ENCODE measurements at regions not wholly inside any gene's neighbourhood (a gene's known extent, or its start where the extent isn't known, plus 50 kb on each side); places are given as distances from the start of the nearest gene placed in this dataset.

- Histone ChIP-seq H3K27ac (no peak overlapping the region), H3K27me3 (replicated peaks) (no peaks in the 10 kb centered on the region), H3K4me3 (no peak overlapping the region), H3K4me1 (replicated peaks) (no peaks in the 10 kb centered on the region), H3K9me3 (replicated peaks) (no peaks in the 10 kb centered on the region), H3K36me3 (no peaks in the 10 kb centered on the region)
- no peak for DNase-seq (ENCODE audit: low read depth in 1 of 2, low spot score in 2 of 2)
Observed at GRCh38 chr15:96804754-96805153, 474.3 kb downstream of the NR2F2 start.

DNA sequence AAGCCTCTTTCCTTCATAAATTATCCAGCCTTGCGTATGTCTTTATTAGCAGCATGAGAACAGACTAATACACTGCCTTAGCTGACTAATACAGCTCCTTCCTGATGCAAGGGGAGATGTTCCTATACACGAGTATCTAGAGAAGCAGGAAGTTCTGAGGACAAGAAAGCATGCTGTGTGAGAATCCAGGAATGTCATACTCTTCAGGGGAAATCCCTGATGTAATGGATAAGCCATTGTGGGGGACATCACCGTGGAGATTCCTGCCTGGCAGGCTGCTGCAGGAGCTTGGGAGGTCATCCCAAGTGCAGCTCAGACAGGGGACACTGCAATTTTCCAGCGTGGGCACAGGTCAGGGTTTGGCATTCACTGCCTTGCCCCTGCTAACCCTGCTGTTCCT is 476.9 kb downstream of the NR2F2 start:
- no peaks in the 10 kb centered on the region for H3K36me3 ChIP-seq
- no peak overlapping the region for H3K4me3 ChIP-seq
- DNase-seq (ENCODE audit: low read depth in 1 of 2, low spot score in 2 of 2): no peak
- H3K4me1 ChIP-seq (replicated peaks): no peaks in the 10 kb centered on the region
- no peaks in the 10 kb centered on the region for H3K9me3 ChIP-seq (replicated peaks)
- H3K27ac ChIP-seq: no peak overlapping the region
- H3K27me3 ChIP-seq (replicated peaks): no peaks in the 10 kb centered on the region

DNA sequence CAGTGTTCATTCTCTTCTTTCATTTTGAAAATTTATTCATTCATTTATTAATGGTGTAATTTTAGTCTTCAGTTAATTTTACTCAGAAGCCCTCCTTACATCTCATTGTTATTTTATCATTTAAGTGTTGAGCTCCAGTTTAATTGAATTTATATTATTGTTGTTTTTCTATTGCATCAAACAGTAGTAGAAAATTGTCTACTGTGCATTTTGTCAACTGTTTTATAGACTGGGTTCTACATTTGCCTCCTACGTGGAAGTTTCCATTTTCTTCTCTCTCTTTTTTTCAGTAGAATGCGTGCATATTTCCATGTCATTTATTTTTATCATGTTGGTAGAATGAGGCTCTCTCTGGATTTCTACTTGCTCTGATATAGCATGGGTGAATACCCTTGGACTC is 487.4 kb downstream of the NR2F2 start:
- Histone ChIP-seq H3K27ac (no peak overlapping the region), H3K4me1 (replicated peaks) (no peaks in the 10 kb centered on the region), H3K9me3 (replicated peaks) (no peaks in the 10 kb centered on the region), H3K4me3 (no peak overlapping the region), H3K27me3 (replicated peaks) (no peaks in the 10 kb centered on the region), H3K36me3 (no peaks in the 10 kb centered on the region)
- DNase-seq (ENCODE audit: low read depth in 1 of 2, low spot score in 2 of 2): no peak

- Histone ChIP-seq H3K4me1 (replicated peaks) (no peaks in the 10 kb centered on the region), H3K9me3 (replicated peaks) (no peaks in the 10 kb centered on the region), H3K4me3 (no peak overlapping the region), H3K27ac (no peak overlapping the region), H3K27me3 (replicated peaks) (no peaks in the 10 kb centered on the region), H3K36me3 (no peaks in the 10 kb centered on the region)
- no peak for DNase-seq (ENCODE audit: low read depth in 1 of 2, low spot score in 2 of 2)
Observed at GRCh38 chr15:96818861-96819260, 488.4 kb downstream of the NR2F2 start.

DNA sequence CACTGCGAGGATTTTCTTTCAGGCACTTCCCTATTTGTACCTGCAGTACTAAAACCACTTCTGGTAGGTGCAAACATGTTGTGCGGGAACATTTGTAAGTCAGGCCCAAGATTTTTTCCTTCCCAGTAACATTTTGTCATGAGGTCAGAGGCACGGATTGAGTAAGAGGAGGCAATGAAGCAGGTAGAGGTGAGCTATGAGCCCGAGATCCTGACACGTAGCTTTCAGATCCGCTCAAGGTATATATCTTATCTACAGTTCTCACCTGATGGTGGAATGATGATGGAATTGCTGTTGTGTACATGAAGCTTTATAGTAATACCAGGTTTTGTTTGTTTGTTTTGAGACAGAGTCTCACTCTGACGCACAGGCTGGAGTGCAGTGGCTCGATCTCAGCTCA is 497.5 kb downstream of the NR2F2 start:
- no peak for DNase-seq (ENCODE audit: low read depth in 1 of 2, low spot score in 2 of 2)
- Histone ChIP-seq H3K36me3 (no peaks in the 10 kb centered on the region), H3K27me3 (replicated peaks) (no peaks in the 10 kb centered on the region), H3K9me3 (replicated peaks) (no peaks in the 10 kb centered on the region; the same call in 1 of the 2 replicates), H3K27ac (no peak overlapping the region), H3K4me1 (replicated peaks) (no peaks in the 10 kb centered on the region), H3K4me3 (no peak overlapping the region)

- H3K36me3 ChIP-seq: no peaks in the 10 kb centered on the region
- H3K4me1 ChIP-seq (replicated peaks): no peaks in the 10 kb centered on the region
- H3K4me3 ChIP-seq: no peak overlapping the region
- H3K9me3 ChIP-seq (replicated peaks): no peaks in the 10 kb centered on the region
- no peak for DNase-seq (ENCODE audit: low read depth in 1 of 2, low spot score in 2 of 2)
- H3K27ac ChIP-seq: no peak overlapping the region
- no peaks in the 10 kb centered on the region for H3K27me3 ChIP-seq (replicated peaks)
Observed at GRCh38 chr15:96837241-96837970, 506.9 kb downstream of the NR2F2 start.

- Histone ChIP-seq H3K9me3 (replicated peaks) (no peaks in the 10 kb centered on the region), H3K27me3 (replicated peaks) (no peaks in the 10 kb centered on the region), H3K4me1 (replicated peaks) (no peaks in the 10 kb centered on the region), H3K4me3 (no peak overlapping the region), H3K36me3 (no peaks in the 10 kb centered on the region), H3K27ac (no peak overlapping the region)
- DNase-seq (ENCODE audit: low read depth in 1 of 2, low spot score in 2 of 2): no peak
Observed at GRCh38 chr15:96838081-96838480, 507.6 kb downstream of the NR2F2 start.

GRCh38 chr15:96849271-96849900 is 518.9 kb downstream of the NR2F2 start:
- no peak for DNase-seq (ENCODE audit: low read depth in 1 of 2, low spot score in 2 of 2)
- no peak overlapping the region for H3K4me3 ChIP-seq

DNA sequence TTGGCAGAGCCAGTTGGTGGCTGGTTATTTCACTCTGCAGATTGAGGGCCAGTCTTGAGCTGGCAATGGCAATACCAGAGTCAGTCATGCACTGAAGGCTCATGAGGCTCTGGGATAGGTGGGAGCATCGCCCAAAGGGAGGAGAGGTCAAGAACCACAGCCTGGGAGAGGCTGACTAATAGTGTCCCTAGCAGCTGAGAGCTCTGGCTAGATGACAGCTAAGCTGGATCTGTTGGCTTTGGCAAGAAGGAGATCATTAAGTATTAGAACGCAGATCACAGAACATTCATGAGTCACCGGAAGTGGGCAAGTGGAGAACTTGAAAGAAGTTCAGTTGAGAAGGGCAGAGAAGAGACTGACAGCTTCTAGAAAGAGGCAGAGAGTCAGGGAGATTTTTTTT is 521.1 kb downstream of the NR2F2 start:
- Histone ChIP-seq H3K4me1 (replicated peaks) (no peaks in the 10 kb centered on the region), H3K27me3 (replicated peaks) (no peaks in the 10 kb centered on the region), H3K4me3 (no peak overlapping the region), H3K9me3 (replicated peaks) (0 out of 2 replicates have a peak, but pooled peaks cover 3% of the 10 kb centered on the region), H3K27ac (no peak overlapping the region), H3K36me3 (no peaks in the 10 kb centered on the region)
- no peak for DNase-seq (ENCODE audit: low read depth in 1 of 2, low spot score in 2 of 2)

More at GRCh38 chr15:96849271-96849900, 518.9 kb downstream of the NR2F2 start:
- Histone ChIP-seq H3K9me3 (replicated peaks) (no peaks in the 10 kb centered on the region), H3K27me3 (replicated peaks) (no peaks in the 10 kb centered on the region), H3K4me1 (replicated peaks) (no peaks in the 10 kb centered on the region), H3K36me3 (no peaks in the 10 kb centered on the region), H3K27ac (no peak overlapping the region)

- Histone ChIP-seq H3K27me3 (replicated peaks) (no peaks in the 10 kb centered on the region), H3K4me1 (replicated peaks) (no peaks in the 10 kb centered on the region), H3K4me3 (no peak overlapping the region), H3K9me3 (replicated peaks) (0 out of 2 replicates have a peak, but pooled peaks cover 6% of the 10 kb centered on the region), H3K36me3 (no peaks in the 10 kb centered on the region), H3K27ac (no peak overlapping the region)
- DNase-seq (ENCODE audit: low read depth in 1 of 2, low spot score in 2 of 2): no peak
Observed at GRCh38 chr15:96858694-96859093, 528.2 kb downstream of the NR2F2 start.

DNA sequence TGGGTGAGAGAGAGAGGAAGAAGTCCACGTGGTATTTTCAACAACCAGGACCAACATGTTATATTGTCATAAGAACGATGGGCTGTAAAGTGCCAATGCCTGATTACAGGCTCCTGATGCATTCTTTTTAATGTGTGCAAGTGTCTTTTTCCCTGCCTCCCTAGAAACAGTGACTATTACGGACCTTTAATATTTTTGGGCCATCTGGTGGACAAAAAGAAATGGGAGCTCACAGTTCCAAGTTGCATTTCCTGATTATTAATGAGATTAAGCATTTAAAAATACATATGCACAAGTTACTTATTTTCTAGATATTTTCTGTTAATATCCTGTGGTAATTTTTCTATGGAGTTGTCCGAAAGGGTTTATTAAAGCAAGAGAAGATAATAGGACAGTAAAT is 530.2 kb downstream of the NR2F2 start:
- Histone ChIP-seq H3K27me3 (replicated peaks) (no peaks in the 10 kb centered on the region), H3K4me3 (no peak overlapping the region), H3K4me1 (replicated peaks) (no peaks in the 10 kb centered on the region), H3K27ac (no peak overlapping the region), H3K9me3 (replicated peaks) (0 out of 2 replicates have a peak, but pooled peaks cover 3% of the 10 kb centered on the region), H3K36me3 (no peaks in the 10 kb centered on the region)
- no peak for DNase-seq (ENCODE audit: low read depth in 1 of 2, low spot score in 2 of 2)

DNA sequence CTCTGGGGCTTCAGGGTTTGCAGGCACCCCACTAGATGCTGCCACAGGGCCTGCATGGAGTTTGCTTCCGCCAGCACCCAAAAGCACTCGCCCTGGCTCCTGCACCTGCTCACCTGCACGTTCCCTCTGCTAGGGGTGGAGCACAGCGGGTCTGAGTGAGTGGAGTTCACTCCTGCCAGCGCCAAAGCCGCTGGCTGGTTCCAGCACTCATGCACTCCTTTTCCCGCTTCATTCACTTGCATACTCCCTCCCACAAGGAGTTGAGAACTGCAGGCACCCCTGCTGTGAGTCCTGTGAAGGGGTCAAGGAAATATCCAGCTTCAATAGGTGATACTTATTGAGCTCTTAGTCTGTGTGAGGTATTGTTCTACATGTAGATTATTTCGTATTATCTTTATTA is 537.5 kb downstream of the NR2F2 start:
- Histone ChIP-seq H3K36me3 (no peaks in the 10 kb centered on the region), H3K4me1 (replicated peaks) (no peaks in the 10 kb centered on the region), H3K27ac (no peak overlapping the region), H3K9me3 (replicated peaks) (no peaks in the 10 kb centered on the region), H3K4me3 (no peak overlapping the region), H3K27me3 (replicated peaks) (no peaks in the 10 kb centered on the region)
- no peak for DNase-seq (ENCODE audit: low read depth in 1 of 2, low spot score in 2 of 2)

DNA sequence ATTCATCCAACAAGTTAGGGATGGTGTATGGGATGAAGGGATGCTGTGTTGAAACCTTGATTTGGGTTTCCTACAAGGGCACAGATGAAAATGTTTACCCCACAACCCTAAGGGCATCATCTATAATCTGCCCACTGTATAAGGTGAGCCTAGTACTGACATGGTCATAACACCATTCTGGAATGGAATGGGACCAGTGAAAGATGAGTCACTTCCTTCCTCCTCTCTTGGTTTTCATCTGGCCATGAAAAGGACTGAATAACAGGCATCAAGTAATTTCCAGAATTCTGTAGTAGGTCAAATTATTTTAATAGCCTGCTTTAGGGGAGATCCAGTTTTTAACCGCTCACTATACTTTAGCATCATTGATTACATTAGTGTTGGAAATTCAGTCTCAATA is 538.6 kb downstream of the NR2F2 start:
- Histone ChIP-seq H3K27ac (no peak overlapping the region), H3K27me3 (replicated peaks) (no peaks in the 10 kb centered on the region), H3K4me1 (replicated peaks) (no peaks in the 10 kb centered on the region), H3K4me3 (no peak overlapping the region), H3K9me3 (replicated peaks) (no peaks in the 10 kb centered on the region), H3K36me3 (no peaks in the 10 kb centered on the region)
- no peak for DNase-seq (ENCODE audit: low read depth in 1 of 2, low spot score in 2 of 2)

DNA sequence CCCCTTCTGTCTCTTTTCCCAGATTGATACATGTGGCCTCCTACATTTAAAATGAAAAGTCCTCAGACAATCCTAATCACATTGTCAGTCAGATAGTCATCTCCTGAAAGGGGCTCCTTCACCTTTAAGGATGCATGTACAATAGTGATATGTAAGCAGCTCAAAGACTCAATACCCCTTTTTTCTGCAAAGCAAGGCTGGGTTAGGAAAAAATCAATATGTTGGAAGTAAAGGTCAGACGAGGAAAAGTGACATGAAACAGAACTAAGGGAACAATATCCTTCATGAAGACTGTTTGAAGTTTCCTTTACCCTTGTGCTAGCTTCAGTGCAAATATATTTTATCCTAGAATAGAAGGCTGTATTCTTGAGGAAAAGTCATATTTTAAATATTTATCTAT is 539.3 kb downstream of the NR2F2 start:
- no peaks in the 10 kb centered on the region for H3K4me1 ChIP-seq (replicated peaks)
- no peaks in the 10 kb centered on the region for H3K27me3 ChIP-seq (replicated peaks)
- H3K36me3 ChIP-seq: no peaks in the 10 kb centered on the region
- no peak overlapping the region for H3K27ac ChIP-seq
- DNase-seq (ENCODE audit: low read depth in 1 of 2, low spot score in 2 of 2): no peak
- no peak overlapping the region for H3K4me3 ChIP-seq
- no peaks in the 10 kb centered on the region for H3K9me3 ChIP-seq (replicated peaks)
